Kidney capillary endothelial cell (primary cell): ENCODE measurements at regions not wholly inside any gene's neighbourhood (a gene's known extent, or its start where the extent isn't known, plus 50 kb on each side); places are given as distances from the start of the nearest gene placed in this dataset.
"Not testable (repeated sequence)": the region's sequence is repeated elsewhere in the genome, so short reads cannot be mapped to it uniquely, and the experiment has no call there.

ENCODE experiments used
- DNase-seq: peaks from one replicate; pipeline ENCODE4 v3.0.0-alpha.2; 2018; ENCODE audit warnings: low spot score

DNA sequence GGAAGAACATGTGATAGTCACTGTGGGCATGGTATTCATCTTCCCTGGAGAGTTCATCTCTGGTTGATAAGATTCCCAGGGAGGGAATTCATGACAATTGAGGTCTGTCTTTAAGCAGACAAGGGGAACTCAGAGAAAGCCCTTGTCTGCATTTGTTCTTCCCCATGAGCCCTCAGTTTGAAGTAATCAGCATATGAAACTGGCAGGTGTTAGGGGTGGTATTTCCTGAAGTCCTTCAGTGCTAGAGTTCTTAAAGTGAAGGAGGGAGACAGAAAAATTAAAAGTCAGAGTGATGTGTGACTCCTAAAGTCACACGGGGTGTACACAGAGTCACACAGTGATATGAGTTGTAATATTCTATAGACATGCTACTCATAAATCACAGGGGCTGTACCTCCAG lies 60.6 kb upstream of the SYK start:
- DNase-seq = no peak

DNA sequence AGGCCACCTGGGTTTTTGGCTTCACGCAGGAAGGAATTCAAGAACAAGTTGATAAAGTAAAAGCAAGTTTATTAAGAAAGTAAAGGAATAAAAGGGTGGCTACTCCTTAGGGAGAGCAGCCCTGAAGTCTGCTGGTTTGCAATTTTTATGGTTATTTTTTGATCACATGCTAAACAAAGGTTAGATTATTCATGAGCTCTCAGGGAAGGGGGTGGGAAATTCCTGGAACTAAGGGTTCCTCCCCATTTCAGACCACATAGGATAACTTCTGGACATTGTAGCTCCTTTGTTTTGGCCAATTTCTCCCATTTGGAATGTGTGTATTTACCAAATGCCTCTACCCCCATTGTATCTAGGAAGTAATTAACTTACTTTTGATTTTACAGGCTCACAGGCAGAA lies 63.9 kb upstream of the SYK start:
- DNase-seq = no peak

DNA sequence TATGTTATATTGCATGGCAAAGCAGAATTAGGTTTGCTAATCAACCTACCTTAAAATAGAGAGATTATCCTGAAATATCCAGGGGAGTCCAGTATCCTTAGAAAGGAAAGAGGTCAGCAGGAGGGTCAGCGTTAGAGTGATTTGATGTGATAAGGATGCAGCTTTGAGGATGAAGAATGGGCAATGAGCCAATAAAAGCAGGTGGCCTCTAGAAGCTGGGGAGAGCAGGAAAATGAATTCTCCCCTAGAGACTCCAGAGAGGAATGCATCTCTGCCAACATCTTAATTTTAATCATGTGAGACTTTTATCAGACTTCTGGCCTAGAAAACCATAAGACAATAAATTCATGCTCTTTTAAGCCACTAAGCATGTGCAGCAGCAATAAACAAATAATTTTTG lies 65.7 kb upstream of the SYK start:
- DNase-seq = no peak

DNA sequence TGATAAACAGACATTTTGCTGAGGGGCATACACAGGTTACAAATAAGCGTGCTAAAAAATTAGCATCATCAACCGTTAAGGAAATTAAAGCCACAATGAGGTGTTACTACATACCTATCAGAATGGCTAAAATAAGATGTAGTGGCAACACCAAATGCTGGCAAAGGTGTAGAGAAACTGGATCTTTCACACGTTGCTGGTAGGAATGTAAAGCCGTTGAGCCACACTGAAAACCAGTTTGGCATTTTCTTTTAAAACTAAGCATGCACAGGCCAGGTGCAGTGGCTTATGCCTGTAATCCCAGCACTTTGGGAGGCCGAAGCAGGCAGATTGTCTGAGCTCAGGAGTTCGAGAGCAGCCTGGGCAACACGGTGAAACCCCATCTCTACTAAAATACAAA lies 67.0 kb upstream of the SYK start:
- no peak for DNase-seq

DNA sequence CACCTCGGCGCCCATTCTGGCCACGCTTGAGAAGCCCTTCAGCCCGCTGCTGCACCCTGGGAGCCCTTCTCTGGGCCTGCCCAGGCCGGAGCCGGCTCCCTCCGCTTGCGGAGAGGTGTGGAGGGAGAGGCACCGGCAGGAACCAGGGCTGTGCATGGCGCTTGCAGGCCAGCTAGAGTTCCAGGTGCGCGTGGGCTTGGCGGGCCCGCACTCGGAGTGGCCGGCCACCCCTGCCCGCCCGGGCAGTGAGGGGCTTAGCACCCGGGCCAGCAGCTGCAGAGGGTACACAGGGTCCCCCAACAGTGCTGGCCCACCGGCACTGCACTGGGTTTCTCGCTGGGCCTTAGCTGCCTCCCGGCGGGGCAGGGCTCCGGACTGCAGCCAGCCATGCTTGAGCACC lies 72.3 kb upstream of the SYK start:
- DNase-seq = no peak

DNA sequence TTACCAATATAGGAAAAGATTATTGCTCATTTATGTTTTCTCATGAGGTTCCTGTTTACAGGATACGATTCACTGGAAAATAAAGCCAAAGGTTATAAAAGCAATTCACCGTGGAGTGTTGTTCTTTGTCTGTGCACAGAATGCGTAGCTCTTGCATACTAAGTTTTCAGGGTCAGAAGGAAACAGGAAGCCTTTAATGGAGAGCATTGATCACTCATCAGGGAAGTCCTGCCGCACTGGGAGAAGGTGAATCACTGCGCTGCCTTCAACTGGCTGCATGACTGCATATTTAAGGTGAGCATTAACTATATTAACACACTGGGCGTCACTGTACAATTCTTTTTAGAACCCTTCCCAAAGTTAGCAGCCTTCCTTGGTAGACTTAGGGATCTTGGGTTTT lies 74.1 kb upstream of the SYK start:
- DNase-seq = peak; percentile 89

DNA sequence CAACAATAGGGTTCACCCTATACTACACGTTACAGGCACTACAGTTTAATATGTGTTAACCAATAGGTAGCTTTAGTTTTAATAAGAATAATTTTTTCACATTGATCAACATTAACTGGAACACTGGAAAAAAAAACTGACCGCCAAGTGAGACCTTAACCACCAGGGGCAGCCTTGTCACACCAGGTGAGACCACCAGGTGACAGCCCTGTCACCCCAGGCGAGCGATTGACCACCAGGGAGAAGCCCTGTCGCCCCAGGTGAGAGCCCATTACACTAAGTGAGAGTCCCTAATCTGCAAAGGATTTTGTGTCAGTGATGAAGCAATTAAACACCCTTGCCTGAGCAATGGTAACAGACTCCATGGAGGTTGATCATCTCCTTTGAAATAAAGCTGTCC lies 75.4 kb upstream of the SYK start:
- no peak for DNase-seq

DNA sequence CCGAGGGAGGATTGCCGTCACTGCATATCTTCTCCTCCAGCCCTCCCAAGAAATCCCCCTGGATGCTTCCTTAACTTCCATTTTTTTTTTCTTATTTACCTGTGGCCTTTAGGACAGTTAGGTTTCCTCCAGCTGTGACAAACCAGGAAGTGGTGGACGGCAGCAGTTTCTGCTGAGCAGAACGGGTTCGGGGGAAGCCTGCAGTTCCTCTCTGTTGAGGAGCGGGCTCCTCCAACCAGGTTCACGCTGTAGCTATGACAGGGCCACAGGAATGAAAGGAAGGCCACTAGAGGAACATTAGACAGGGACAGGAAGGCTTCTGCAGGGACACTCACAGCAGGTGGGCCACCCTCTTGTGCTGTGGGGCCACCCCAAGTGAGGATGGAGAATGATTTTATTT lies 76.7 kb upstream of the SYK start:
- no peak for DNase-seq

DNA sequence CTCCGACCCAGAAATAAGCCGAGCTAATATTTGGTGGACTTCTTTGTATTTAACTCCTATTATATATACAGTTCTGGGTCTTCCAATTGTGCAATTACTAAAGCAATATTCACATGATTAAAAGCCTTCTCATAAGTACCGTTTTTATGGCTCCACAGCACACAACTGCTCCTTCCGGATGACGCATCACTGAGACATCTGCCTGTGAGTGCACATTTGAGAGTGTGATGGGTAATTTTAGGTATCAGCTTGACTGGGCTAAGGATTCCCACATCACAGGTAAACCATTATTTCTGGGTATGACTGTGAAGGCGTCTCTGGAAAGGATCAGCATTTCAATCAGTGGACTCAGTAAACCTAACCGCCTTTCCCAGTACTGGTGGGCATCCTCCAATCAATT lies 77.5 kb upstream of the SYK start:
- no peak for DNase-seq

DNA sequence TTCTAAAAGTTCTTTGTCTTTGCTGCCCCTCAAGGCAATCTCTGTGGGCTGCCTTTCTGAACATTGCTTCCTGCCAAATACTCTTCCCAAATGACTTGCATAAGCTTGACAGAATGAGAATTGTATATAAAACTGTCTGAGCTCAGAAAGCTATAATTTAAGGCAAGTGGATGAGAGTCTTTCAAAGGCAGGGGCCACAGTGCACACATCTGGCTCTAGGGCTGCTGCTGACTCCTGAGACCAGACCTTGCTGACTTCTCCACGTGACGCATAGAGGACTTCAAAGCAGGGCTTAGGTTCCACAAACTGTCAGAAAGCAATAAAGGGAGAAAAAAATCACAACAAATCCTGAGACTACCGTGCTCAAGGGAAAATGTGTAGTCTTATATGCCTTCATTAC lies 79.4 kb upstream of the DIRAS2 start:
- DNase-seq = no peak

DNA sequence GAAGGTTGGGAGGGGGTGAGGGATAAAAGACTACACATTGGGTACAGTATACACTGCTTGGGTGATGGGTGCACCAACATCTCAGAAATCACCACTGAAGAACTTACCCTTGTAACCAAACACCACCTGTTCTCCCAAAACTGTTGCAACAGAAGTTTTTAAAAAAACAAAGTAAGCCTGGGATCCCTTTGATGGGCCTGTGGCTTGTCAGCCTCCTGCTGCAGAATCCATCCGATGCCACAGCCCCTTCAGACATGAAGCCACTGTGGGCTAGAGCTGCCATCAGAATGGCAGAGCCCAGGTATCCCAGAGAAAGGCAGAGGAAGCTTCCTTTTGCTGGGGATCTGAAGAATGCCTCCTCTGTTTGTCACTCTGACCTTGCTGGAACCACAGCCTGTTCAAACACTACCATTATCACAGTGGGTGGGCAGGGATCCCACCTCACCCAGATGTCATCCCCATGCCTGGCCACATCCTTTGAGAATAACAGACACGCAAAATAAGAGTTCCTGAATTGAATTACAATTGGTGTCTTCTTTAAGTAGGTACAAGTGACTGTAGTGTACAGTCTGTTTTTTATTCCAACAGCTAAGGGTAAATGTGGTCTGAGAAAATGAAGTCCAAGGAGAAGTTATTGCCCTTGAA lies 78.1 kb upstream of the DIRAS2 start:
- no peak for DNase-seq

DNA sequence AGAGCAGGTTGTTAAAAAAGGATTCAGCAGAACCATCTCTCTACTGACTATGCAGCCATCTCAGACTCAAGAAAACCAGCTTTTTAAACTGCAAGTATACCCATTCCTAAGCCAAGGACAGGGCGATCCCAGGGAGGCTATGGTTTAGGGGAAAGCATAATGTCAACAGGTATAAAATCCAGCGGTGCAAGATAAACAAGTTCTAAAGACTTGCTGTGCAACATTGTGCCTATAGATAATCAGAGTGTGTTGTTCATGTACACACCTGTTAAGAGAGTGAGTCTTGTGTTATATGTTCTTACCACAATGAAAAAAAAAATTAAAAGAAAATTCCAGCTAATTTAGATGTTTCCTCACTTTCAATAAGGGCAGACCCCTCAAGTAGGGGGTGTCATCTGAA lies 63.6 kb upstream of the DIRAS2 start:
- no peak for DNase-seq

DNA sequence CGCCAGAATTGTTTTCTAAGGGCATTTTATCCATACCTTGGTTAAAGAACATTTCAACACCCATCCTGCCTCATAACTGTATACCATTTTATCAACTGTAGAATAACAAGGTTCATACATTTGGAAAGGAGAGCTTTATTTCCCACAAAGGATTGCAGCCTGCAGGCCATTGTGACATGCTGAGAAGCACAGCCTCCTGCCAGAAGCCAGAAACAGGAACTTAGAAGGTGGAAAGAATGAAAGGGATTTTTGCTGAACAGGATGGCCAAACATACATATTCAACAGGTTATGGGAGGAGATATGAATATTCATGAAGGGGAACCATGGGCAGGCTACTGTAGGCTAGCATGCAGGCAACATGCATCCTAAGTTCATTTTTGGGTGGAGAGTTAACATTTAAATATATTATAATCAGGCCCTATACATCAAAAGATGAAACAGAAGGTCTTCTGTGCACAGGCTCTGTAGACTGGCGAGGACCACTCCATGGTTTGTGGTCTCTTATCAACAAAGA lies 59.9 kb upstream of the DIRAS2 start:
- no peak for DNase-seq

DNA sequence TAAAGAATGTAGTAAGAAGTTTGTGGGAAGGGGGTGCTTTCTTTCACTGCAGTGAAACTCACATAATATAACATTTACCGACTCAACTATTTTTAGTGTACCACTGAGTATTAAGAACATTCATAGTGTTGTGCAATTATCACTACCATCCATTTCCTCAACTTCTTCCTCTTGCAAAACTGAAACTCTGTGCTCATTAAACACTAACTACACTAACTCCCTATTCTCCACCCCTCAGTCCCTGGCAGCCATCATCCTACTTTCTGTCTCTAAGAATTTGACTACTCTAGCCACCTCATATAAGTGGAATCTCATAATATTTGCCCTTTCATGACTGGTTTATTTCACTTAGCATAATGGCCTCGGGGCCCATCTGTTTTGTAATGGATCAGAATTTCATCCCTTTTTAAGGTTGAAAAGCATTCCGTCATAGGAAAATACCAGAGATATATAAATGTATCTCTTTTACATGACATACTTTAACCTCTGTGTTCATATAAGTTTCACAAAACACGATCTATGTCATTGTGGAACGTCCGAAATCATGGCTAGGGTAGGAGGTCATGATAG lies 56.3 kb upstream of the DIRAS2 start:
- DNase-seq = no peak

DNA sequence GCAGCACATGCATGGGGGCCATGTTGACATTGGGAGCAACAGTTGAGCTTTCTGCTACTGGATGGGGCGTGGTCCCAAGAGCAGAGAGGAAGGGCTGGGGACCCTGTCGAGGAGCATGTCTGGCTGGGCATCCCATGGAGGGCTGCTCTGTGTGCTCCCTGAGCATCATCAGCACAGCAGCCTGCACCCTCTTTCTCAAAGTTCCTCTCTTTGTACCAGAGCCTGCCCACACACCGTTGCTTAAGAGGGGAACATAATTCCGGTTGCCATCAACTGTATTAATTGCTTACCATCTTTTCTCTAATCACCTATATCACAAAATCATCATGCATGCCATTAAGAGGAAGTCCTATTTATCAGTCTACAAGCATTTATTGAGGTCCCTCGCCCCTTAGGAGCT lies 55.2 kb upstream of the DIRAS2 start:
- DNase-seq = no peak

DNA sequence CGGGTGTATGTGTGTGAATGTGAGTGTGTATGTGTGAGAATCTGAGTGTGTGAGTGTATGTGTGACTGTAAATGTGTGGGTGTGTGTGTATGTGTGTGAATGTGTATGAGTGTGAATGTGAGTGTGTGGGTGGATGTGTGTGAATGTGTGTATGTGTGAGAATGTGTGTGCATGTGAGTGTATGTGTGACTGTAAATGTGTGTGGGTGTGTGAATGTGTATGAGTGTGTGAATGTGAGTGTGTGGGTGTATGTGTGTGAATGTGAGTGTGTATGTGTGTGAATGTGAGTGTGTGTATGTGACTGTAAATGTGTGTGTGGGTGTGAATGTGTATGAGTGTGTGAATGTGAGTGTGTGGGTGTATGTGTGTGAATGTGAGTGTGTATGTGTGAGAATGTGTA lies 51.6 kb upstream of the DIRAS2 start:
- DNase-seq = not testable (repeated sequence)
